GM10266 (cell line): ENCODE measurements at regions not wholly inside any gene's neighbourhood (a gene's known extent, or its start where the extent isn't known, plus 50 kb on each side); places are given as distances from the start of the nearest gene placed in this dataset.

Experiments
- DNase-seq: peaks from one replicate; pipeline ENCODE4 v3.0.0; 2012; ENCODE audit errors: extremely low spot score
- CTCF ChIP-seq: IDR thresholded peaks from 2 replicates; pipeline ENCODE4 v1.5.1; 2012; ENCODE audit warnings: mild to moderate bottlenecking, low read depth; ENCODE audit not compliant: control insufficient read depth, insufficient read depth; ENCODE audit errors: missing control alignments

- no peak for DNase-seq
- TF ChIP-seq CTCF = no peak
Measured at GRCh38 chr6:100944644-100945043, 63.5 kb upstream of the ASCC3 start.

DNA sequence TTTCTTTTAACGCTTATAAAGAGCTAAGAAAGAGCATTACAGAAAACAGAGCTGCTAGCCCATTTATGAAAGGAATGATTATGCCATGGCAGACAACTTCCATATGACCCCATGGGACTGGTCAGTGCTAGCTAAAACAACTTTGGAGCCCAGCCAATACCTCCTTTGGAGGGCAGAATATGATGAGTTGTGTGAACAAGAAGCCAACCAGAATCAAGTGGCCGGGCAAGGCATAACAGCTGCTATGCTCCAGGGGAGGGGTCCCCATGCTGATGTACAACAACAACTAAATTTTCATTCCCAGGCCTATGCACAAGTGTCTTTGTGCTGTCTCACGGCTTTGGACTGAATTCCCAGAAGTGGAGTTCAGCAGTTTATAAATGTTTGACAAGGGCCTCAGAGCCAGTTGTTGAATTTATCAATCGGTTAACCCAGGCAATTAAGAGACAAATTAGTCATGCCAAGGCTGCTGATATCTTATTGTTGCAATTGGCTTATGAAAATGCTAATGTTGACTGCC is 65.0 kb upstream of the ASCC3 start:
- DNase-seq = no peak
- no peak for TF ChIP-seq CTCF

DNA sequence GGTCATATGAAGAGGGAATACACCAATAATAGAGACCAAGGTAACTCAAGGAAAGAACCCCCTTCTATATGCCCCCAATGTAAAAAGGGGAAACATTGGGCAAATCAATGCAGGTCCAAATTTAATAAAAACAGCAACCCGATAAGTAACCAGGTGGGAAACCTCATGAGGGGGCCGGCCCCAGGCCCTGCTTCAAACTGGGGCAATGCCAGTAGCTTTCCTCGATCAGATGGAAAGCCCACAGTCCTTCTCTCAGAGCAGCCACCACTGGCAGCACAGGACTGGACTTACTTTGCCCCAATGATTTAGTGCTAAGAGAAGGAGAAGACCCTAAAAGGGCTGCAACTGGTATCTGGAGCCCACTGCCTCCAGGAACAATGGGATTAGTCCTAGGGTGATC is 65.6 kb upstream of the ASCC3 start:
- no peak for TF ChIP-seq CTCF
- DNase-seq = no peak

GRCh38 chr6:100948381-100949133 is 67.4 kb upstream of the ASCC3 start:
- no peak for TF ChIP-seq CTCF
- no peak for DNase-seq

DNA sequence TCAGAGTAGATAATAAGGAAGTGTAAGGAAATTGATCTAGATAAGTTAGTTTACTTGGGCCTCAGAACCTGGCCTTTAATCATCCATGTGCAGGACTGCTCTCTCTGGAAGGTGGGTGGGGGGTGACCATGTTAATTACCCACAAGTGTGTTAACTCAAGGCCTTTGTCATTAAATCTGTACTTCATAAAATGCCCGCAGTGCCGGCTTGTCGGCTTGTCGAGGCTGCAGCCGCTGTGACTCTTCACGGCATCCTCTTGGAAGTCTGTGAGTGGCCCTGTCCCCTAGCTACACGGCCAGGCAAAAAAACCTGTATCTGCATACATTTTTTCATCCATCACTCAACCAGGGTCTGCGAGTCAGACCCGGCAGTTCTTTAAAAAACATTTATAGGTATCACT is 70.9 kb upstream of the ASCC3 start:
- DNase-seq = no peak
- TF ChIP-seq CTCF = no peak

DNA sequence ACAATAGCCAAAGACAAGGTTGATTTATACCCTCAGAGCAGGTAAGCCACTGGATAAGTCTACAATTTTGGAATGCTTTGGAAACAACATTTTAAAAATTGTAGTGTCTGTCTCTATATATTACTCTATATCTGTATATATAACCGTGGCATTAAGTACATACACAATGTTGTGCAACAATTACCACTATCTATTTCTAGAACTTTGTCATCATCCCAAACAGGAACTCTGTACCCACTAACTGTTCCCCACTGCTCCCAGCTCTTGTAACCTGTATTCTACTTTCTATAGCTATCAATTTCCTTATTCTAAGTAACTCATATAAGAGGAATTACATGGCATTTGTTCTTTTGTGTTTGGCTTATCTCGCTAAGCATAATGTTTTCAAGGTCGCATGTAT is 78.2 kb upstream of the ASCC3 start:
- DNase-seq = no peak
- TF ChIP-seq CTCF = no peak

DNA sequence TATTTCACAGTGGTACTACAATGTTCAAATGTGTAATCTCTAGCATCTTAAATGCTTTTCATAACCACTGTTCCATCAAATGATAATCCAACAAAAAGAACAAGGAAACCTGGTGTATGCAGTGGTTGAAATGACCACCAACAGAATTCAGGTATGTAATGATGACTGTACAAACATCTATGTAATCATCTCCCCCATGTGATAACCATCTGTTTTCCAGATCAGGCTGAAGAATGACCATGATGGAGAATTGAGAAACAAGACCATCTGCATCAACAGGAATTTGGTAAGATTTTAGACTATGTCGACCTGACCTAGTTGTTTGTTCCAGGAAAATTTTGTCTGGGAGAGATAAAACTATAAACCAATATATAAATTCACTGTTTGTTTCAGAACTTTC is 81.3 kb upstream of the ASCC3 start:
- no peak for DNase-seq
- TF ChIP-seq CTCF = no peak
